Progenitor cell of endocrine pancreas (in vitro differentiated cells): ENCODE measurements at regions not wholly inside any gene's neighbourhood (a gene's known extent, or its start where the extent isn't known, plus 50 kb on each side); places are given as distances from the start of the nearest gene placed in this dataset.

Experiments used
- DNase-seq: peaks from one replicate; pipeline ENCODE4 v3.0.0; 2021; ENCODE audit warnings: low spot score; ENCODE audit not compliant: unreplicated experiment
- H3K27ac Mint-ChIP-seq: 2 replicates; pipeline ENCODE4 v1.8.0; 2021; ENCODE audit warnings: mild to moderate bottlenecking, moderate library complexity, mixed read lengths
- H3K27me3 Mint-ChIP-seq: 2 replicates; pipeline ENCODE4 v1.8.0; 2021; ENCODE audit warnings: mixed read lengths
- H3K36me3 Mint-ChIP-seq: 2 replicates; pipeline ENCODE4 v1.8.0; 2022; ENCODE audit warnings: mixed read lengths; ENCODE audit not compliant: insufficient read depth
- H3K4me1 Mint-ChIP-seq: 2 replicates; pipeline ENCODE4 v1.8.0; 2021; ENCODE audit warnings: low read depth, mixed read lengths
- H3K4me3 Mint-ChIP-seq: 2 replicates; pipeline ENCODE4 v1.8.0; 2021; ENCODE audit warnings: low read depth, mild to moderate bottlenecking, moderate library complexity, mixed read lengths
- H3K9me3 Mint-ChIP-seq: 2 replicates; pipeline ENCODE4 v1.8.0; 2021; ENCODE audit warnings: low read depth, mixed read lengths
- CTCF ChIP-seq: fragments of 200-600 bp; sonication (generic); IDR thresholded peaks from one replicate; pipeline ENCODE4 v1.5.0; 2021; ENCODE audit warnings: antibody characterized with exemption, mild to moderate bottlenecking; ENCODE audit not compliant: unreplicated experiment

GRCh38 chr6:112620812-112621569, 273.9 kb downstream of the RFPL4B start:
- H3K4me3 Mint-ChIP-seq = no peak overlapping the region
- TF ChIP-seq CTCF = no peak
- peaks cover 2% of the 10 kb centered on the region for H3K4me1 Mint-ChIP-seq
- no peak overlapping the region for H3K27ac Mint-ChIP-seq
- H3K9me3 Mint-ChIP-seq = peaks cover 3% of the 10 kb centered on the region
- H3K27me3 Mint-ChIP-seq = no peaks in the 10 kb centered on the region
- no peak for DNase-seq
- H3K36me3 Mint-ChIP-seq = no peaks in the 10 kb centered on the region

GRCh38 chr6:112622036-112622435, 274.9 kb downstream of the RFPL4B start:
- Mint-ChIP-seq H3K4me3 (no peak overlapping the region), H3K36me3 (no peaks in the 10 kb centered on the region), H3K9me3 (peaks cover 3% of the 10 kb centered on the region), H3K27me3 (no peaks in the 10 kb centered on the region), H3K27ac (no peak overlapping the region), H3K4me1 (peaks cover 2% of the 10 kb centered on the region)
- TF ChIP-seq CTCF = no peak
- no peak for DNase-seq

GRCh38 chr6:112626468-112627082, 279.4 kb downstream of the RFPL4B start:
- Mint-ChIP-seq H3K4me3 (no peak overlapping the region), H3K9me3 (peaks cover 3% of the 10 kb centered on the region), H3K36me3 (no peaks in the 10 kb centered on the region), H3K27ac (no peak overlapping the region), H3K27me3 (no peaks in the 10 kb centered on the region), H3K4me1 (no peaks in the 10 kb centered on the region)
- DNase-seq = no peak
- TF ChIP-seq CTCF = no peak

- Mint-ChIP-seq H3K27ac (no peak overlapping the region), H3K36me3 (no peaks in the 10 kb centered on the region), H3K4me1 (peaks cover 1% of the 10 kb centered on the region), H3K9me3 (peaks cover 4% of the 10 kb centered on the region), H3K4me3 (no peak overlapping the region), H3K27me3 (no peaks in the 10 kb centered on the region)
- no peak for DNase-seq
- TF ChIP-seq CTCF = no peak
Measured at GRCh38 chr6:112634376-112634775, 287.2 kb downstream of the RFPL4B start.

- DNase-seq = no peak
- Mint-ChIP-seq H3K36me3 (no peaks in the 10 kb centered on the region), H3K27ac (no peak overlapping the region), H3K9me3 (peaks cover 2% of the 10 kb centered on the region), H3K4me3 (no peak overlapping the region), H3K4me1 (peaks cover 1% of the 10 kb centered on the region), H3K27me3 (no peaks in the 10 kb centered on the region)
- TF ChIP-seq CTCF = no peak
Measured at GRCh38 chr6:112636650-112637262, 289.6 kb downstream of the RFPL4B start.
